Iris pigment epithelial cell (primary cell): ENCODE measurements at regions not wholly inside any gene's neighbourhood (a gene's known extent, or its start where the extent isn't known, plus 50 kb on each side); places are given as distances from the start of the nearest gene placed in this dataset.
A peak's percentile ranks its signal among the peaks of the same experiment; 100 is the strongest.
"Not testable (repeated sequence)": the region's sequence is repeated elsewhere in the genome, so short reads cannot be mapped to it uniquely, and the experiment has no call there.

Experiments used
- DNase-seq: peaks from one replicate; pipeline ENCODE4 v3.0.0-alpha.2; 2011; ENCODE audit warnings: low read depth

GRCh38 chr14:30160608-30161007, 233.0 kb upstream of the PRKD1 start:
- DNase-seq: no peak

GRCh38 chr14:30162066-30162465, 234.4 kb upstream of the PRKD1 start:
- DNase-seq: no peak

- DNase-seq: no peak
Observed at GRCh38 chr14:30165255-30165654, 237.6 kb upstream of the PRKD1 start.

GRCh38 chr14:30177781-30178180, 250.1 kb upstream of the PRKD1 start:
- no peak for DNase-seq

- no peak for DNase-seq
Observed at GRCh38 chr14:30179381-30180130, 251.9 kb upstream of the PRKD1 start.

- DNase-seq: peak; percentile 87
Observed at GRCh38 chr14:30180219-30180618, 252.6 kb upstream of the PRKD1 start.

GRCh38 chr14:30185832-30186231, 258.2 kb upstream of the PRKD1 start:
- DNase-seq: no peak

GRCh38 chr14:30191639-30192279, 264.1 kb upstream of the PRKD1 start:
- peak; percentile 56 for DNase-seq

GRCh38 chr14:30193101-30193500, 265.5 kb upstream of the PRKD1 start:
- no peak for DNase-seq

GRCh38 chr14:30193845-30194501, 266.3 kb upstream of the PRKD1 start:
- peak; percentile 94 for DNase-seq

- DNase-seq: peak; percentile 93
Observed at GRCh38 chr14:30194741-30195148, 267.1 kb upstream of the PRKD1 start.

GRCh38 chr14:30195941-30196340, 268.3 kb upstream of the PRKD1 start:
- peak; percentile 72 for DNase-seq

- peak; percentile 18 for DNase-seq
Observed at GRCh38 chr14:30196861-30197260, 269.2 kb upstream of the PRKD1 start.

- DNase-seq: not testable (repeated sequence)
Observed at GRCh38 chr14:30198720-30199119, 271.1 kb upstream of the PRKD1 start.

GRCh38 chr14:30204431-30204980, 276.9 kb upstream of the PRKD1 start:
- no peak for DNase-seq

GRCh38 chr14:30209136-30209535, 281.5 kb upstream of the PRKD1 start:
- no peak for DNase-seq

GRCh38 chr14:30210630-30211029, 283.0 kb upstream of the PRKD1 start:
- peak; percentile 54 for DNase-seq

GRCh38 chr14:30211326-30211725, 283.7 kb upstream of the PRKD1 start:
- DNase-seq: peak; percentile 65

GRCh38 chr14:30214014-30214413, 286.4 kb upstream of the PRKD1 start:
- peak; percentile 68 for DNase-seq

GRCh38 chr14:30214461-30215090, 286.9 kb upstream of the PRKD1 start:
- peak; percentile 83 for DNase-seq

GRCh38 chr14:30218907-30219306, 291.3 kb upstream of the PRKD1 start:
- no peak for DNase-seq

- DNase-seq: peak; percentile 51
Observed at GRCh38 chr14:30221546-30221945, 293.9 kb upstream of the PRKD1 start.
